ENCODE measurements at regions not wholly inside any gene's neighbourhood (a gene's known extent, or its start where the extent isn't known, plus 50 kb on each side); places are given as distances from the start of the nearest gene placed in this dataset.

- DNase-seq (ENCODE audit: low spot score) (no peak), ATAC-seq (no peak)
These were observed 557.9 kb downstream of the CAAP1 start for GRCh38 chr9:26334706-26335105.

- ATAC-seq: no peak
- no peak for DNase-seq (ENCODE audit: low spot score)
These were observed 561.4 kb downstream of the CAAP1 start for GRCh38 chr9:26331223-26331622.

- DNase-seq (ENCODE audit: low spot score) (no peak), ATAC-seq (no peak)
These were observed 562.6 kb downstream of the CAAP1 start for GRCh38 chr9:26329974-26330373.

- ATAC-seq (peak; percentile 92), DNase-seq (ENCODE audit: low spot score) (no peak)
These were observed 566.0 kb downstream of the CAAP1 start for GRCh38 chr9:26326563-26326962.

GRCh38 chr9:26325444-26325829, 567.2 kb downstream of the CAAP1 start:
- no peak for DNase-seq (ENCODE audit: low spot score)
- ATAC-seq: no peak

GRCh38 chr9:26324786-26325443, 567.7 kb downstream of the CAAP1 start:
- DNase-seq (ENCODE audit: low spot score) (no peak), ATAC-seq (no peak)

- ATAC-seq (no peak), DNase-seq (ENCODE audit: low spot score) (no peak)
These were observed 570.7 kb downstream of the CAAP1 start for GRCh38 chr9:26321935-26322334.

GRCh38 chr9:26319859-26320258, 572.7 kb downstream of the CAAP1 start:
- ATAC-seq (no peak), DNase-seq (ENCODE audit: low spot score) (no peak)

- no peak for ATAC-seq
- no peak for DNase-seq (ENCODE audit: low spot score)
These were observed 579.5 kb downstream of the CAAP1 start for GRCh38 chr9:26313108-26313507.

GRCh38 chr9:26311463-26311995, 581.1 kb downstream of the CAAP1 start:
- DNase-seq (ENCODE audit: low spot score): no peak
- ATAC-seq: no peak

GRCh38 chr9:26310294-26310693, 582.3 kb downstream of the CAAP1 start:
- no peak for ATAC-seq
- no peak for DNase-seq (ENCODE audit: low spot score)

GRCh38 chr9:26308328-26308727, 584.3 kb downstream of the CAAP1 start:
- ATAC-seq: no peak
- no peak for DNase-seq (ENCODE audit: low spot score)

- DNase-seq (ENCODE audit: low spot score) (no peak), ATAC-seq (no peak)
These were observed 590.9 kb downstream of the CAAP1 start for GRCh38 chr9:26301659-26302058.

GRCh38 chr9:26301046-26301445, 591.6 kb downstream of the CAAP1 start:
- ATAC-seq: no peak
- no peak for DNase-seq (ENCODE audit: low spot score)

GRCh38 chr9:26296910-26297572, 595.6 kb downstream of the CAAP1 start:
- DNase-seq (ENCODE audit: low spot score): no peak
- ATAC-seq: no peak

- DNase-seq (ENCODE audit: low spot score) (no peak), ATAC-seq (no peak)
These were observed 599.7 kb downstream of the CAAP1 start for GRCh38 chr9:26292943-26293342.

GRCh38 chr9:26271495-26272122, 593.4 kb upstream of the TUSC1 start:
- DNase-seq (ENCODE audit: low spot score) (no peak), ATAC-seq (no peak)

- ATAC-seq (no peak), DNase-seq (ENCODE audit: low spot score) (no peak)
These were observed 588.0 kb upstream of the TUSC1 start for GRCh38 chr9:26266146-26266793.

GRCh38 chr9:26264709-26265601, 586.7 kb upstream of the TUSC1 start:
- DNase-seq (ENCODE audit: low spot score): no peak
- ATAC-seq: no peak

GRCh38 chr9:26263478-26263877, 585.2 kb upstream of the TUSC1 start:
- ATAC-seq: no peak
- no peak for DNase-seq (ENCODE audit: low spot score)

All from left lobe of liver (tissue), 2 donors.